ENCODE measurements at regions not wholly inside any gene's neighbourhood (a gene's known extent, or its start where the extent isn't known, plus 50 kb on each side); places are given as distances from the start of the nearest gene placed in this dataset.
"Not testable (repeated sequence)": the region's sequence is repeated elsewhere in the genome, so short reads cannot be mapped to it uniquely, and the experiment has no call there.

GRCh38 chr1:183739082-183739481 lies 65.8 kb upstream of the RGL1 start:
- intact Hi-C loops (cut with DNase I; ENCODE audit: low total_unique reads): no loop called here
- no peak for TF ChIP-seq POLR2A (IDR thresholded peaks at IDR 0.05)
- TF ChIP-seq, protein P1, sequence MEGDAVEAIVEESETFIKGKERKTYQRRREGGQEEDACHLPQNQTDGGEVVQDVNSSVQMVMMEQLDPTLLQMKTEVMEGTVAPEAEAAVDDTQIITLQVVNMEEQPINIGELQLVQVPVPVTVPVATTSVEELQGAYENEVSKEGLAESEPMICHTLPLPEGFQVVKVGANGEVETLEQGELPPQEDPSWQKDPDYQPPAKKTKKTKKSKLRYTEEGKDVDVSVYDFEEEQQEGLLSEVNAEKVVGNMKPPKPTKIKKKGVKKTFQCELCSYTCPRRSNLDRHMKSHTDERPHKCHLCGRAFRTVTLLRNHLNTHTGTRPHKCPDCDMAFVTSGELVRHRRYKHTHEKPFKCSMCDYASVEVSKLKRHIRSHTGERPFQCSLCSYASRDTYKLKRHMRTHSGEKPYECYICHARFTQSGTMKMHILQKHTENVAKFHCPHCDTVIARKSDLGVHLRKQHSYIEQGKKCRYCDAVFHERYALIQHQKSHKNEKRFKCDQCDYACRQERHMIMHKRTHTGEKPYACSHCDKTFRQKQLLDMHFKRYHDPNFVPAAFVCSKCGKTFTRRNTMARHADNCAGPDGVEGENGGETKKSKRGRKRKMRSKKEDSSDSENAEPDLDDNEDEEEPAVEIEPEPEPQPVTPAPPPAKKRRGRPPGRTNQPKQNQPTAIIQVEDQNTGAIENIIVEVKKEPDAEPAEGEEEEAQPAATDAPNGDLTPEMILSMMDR (IDR thresholded peaks at IDR 0.05 in 8 of 11, conservative IDR thresholded peaks at IDR 0.05 in 3 of 11): no peak
- no peak for TF ChIP-seq POLR2AphosphoS5 (IDR thresholded peaks at IDR 0.05)
- Histone ChIP-seq H3K9me3 (peaks cover 0 to 16% (median 10%) of the 10 kb centered on the region in 8 donors), H3K27ac (no peak overlapping the region), H3K4me1 (peaks cover 0 to 14% (median 3%) of the 10 kb centered on the region in 6 donors), H3K27me3 (replicated peaks in 1 of 7) (no peaks in the 10 kb centered on the region), H3K36me3 (peaks cover 0 to 12% (median 0%) of the 10 kb centered on the region in 6 donors), H3K4me3 (no peak overlapping the region)
- 95 to 98% (median 97%) methylated on average over 2 of the region's 2 CpGs for WGBS, 5 donors
- no peak for DNase-seq

DNA sequence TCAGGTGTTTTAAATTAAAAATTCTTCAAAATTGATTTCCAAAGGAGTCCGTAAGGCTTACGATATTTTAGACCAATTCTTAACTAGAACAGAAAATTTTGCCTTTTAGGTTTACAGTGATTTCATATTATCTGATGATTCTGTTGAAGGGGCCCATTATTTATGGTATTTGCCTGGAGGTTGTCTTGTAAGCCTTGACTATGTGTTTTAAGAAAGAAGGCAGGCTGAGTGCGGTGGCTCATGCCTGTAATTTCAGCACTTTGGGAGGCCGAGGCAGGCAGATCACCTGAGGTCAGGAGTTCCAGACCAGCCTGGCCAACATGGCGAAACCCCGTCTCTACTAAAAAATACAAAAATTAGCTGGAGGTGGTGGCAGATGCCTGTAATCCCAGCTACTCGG lies 67.0 kb upstream of the RGL1 start:
- intact Hi-C loops (cut with DNase I; ENCODE audit: low total_unique reads); DNase-seq; H3K27ac ChIP-seq; H3K9me3 ChIP-seq; H3K36me3 ChIP-seq; H3K27me3 ChIP-seq (replicated peaks in 1 of 7); H3K4me3 ChIP-seq: not testable (repeated sequence)
- H3K4me1 ChIP-seq: peaks cover 0 to 18% (median 3%) of the 10 kb centered on the region in 6 donors
- WGBS, 5 donors: 88 to 97% (median 95%) methylated on average over 7 of the region's 7 CpGs

DNA sequence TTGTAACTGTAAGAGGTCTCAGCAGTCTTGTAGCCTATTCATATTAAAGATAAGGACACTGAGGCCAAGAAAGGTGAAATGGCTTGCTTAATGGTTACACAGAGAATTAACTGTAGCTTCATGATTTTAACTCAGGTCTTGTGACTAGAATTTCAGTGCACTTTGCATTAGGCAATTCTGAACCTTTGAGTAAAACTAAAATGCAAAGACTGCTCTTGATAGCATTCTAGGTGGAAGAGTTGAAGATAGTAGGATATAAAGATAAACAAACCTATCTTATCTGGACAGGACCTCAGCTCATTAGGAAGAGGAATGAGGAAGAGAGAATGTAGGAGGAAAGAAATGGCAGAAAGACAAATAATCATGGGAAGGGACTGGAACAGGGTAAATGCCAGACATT lies 68.6 kb upstream of the RGL1 start:
- Histone ChIP-seq H3K9me3 (no peaks in the 10 kb centered on the region), H3K4me3 (no peak overlapping the region), H3K27ac (no peak overlapping the region), H3K4me1 (peaks cover 0 to 18% (median 4%) of the 10 kb centered on the region in 6 donors), H3K36me3 (no peaks in the 10 kb centered on the region), H3K27me3 (replicated peaks in 1 of 7) (no peaks in the 10 kb centered on the region)
- TF ChIP-seq POLR2AphosphoS5 (IDR thresholded peaks at IDR 0.05): no peak
- TF ChIP-seq, protein P1 (IDR thresholded peaks at IDR 0.05 in 8 of 11, conservative IDR thresholded peaks at IDR 0.05 in 3 of 11): no peak
- no peak for TF ChIP-seq POLR2A (IDR thresholded peaks at IDR 0.05)
- DNase-seq: no peak
- intact Hi-C loops (cut with DNase I; ENCODE audit: low total_unique reads): no loop called here

DNA sequence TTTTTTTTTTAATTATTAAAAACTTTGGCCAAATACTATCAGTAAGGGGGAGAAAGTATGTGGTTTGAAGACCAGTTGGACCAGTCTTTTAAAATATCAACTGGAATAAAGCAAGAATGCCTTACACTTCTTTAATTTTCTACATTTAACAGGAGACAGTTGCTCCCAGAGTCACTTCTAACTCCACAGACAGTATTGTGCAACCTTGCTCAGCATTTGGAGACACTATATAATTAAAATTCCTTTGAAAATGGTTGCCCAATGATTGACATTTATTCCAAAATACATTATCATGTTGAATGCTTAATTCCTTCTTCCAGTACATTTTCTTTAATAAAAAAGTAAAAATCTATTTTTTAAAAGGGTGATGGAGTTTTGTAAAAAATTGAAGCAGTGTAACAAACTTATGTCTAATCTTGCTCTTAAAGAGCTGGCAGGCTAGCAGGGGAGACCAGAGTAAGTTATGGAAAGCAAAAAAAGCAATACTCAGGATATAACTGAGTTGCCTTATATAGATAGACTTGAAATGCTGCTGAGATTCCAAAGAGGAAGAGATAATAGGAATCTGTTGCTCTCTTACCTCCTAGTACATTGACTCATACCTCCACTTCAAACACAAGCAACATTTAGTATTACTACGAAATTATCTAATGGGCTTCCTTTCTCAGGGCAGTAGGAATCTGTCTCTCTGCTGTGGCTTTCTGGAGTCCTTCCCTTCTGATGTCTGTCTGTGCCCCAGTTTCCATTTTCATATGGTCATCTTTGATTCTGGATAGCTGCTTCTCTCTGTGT lies 69.7 kb upstream of the RGL1 start:
- H3K9me3 ChIP-seq: no peaks in the 10 kb centered on the region
- no peaks in the 10 kb centered on the region for H3K27me3 ChIP-seq (replicated peaks in 1 of 7)
- no peak overlapping the region for H3K4me3 ChIP-seq
- DNase-seq: no peak
- H3K36me3 ChIP-seq: no peaks in the 10 kb centered on the region
- H3K27ac ChIP-seq: peak overlapping the region in 1 of 8 donors; percentile 29
- TF ChIP-seq POLR2A (IDR thresholded peaks at IDR 0.05) (no peak), POLR2AphosphoS5 (IDR thresholded peaks at IDR 0.05) (no peak)
- TF ChIP-seq, protein P1 (IDR thresholded peaks at IDR 0.05 in 8 of 11, conservative IDR thresholded peaks at IDR 0.05 in 3 of 11): no peak
- H3K4me1 ChIP-seq: peaks cover 0 to 18% (median 4%) of the 10 kb centered on the region in 6 donors
- WGBS, 5 donors: 28 to 63% (median 53%) methylated on average over 1 of the region's 1 CpG
- intact Hi-C loops (cut with DNase I; ENCODE audit: low total_unique reads): no loop called here
